Gastroesophageal sphincter (tissue), 4 donors: ENCODE measurements at regions not wholly inside any gene's neighbourhood (a gene's known extent, or its start where the extent isn't known, plus 50 kb on each side); places are given as distances from the start of the nearest gene placed in this dataset.
"Not testable (repeated sequence)": the region's sequence is repeated elsewhere in the genome, so short reads cannot be mapped to it uniquely, and the experiment has no call there.

Experiments
- ATAC-seq: fragments of 150-250 bp; one replicate; pipeline ENCODE4 v1.9.1; 2016; ENCODE audit warnings: mild to moderate bottlenecking, moderate library complexity
- H3K27ac ChIP-seq, 4 donors: fragments of 200-600 bp; sonication (generic) in 3 of 4; 1 replicate in 3 of 4; 2 replicates in 1 of 4; pipeline ENCODE4 v1.5.1; 2016 to 2019
- H3K27me3 ChIP-seq: fragments of 200-600 bp; sonication (generic); one replicate; pipeline ENCODE4 v1.5.1; 2019
- H3K36me3 ChIP-seq, 2 donors: fragments of 200-600 bp; sonication (generic); one replicate each; pipeline ENCODE4 v1.5.1; 2019; ENCODE audit warnings: control low read depth in 1 of 2
- H3K4me1 ChIP-seq, 3 donors: fragments of 200-600 bp; sonication (generic); 1 replicate in 2 of 3; 2 replicates in 1 of 3; pipeline ENCODE4 v1.5.1; 2016 to 2019; ENCODE audit warnings: control low read depth in 2 of 3
- H3K4me3 ChIP-seq, 2 donors: fragments of 200-600 bp; sonication (generic); one replicate each; pipeline ENCODE4 v1.5.1; 2019; ENCODE audit warnings: mild to moderate bottlenecking in 1 of 2, moderate library complexity in 1 of 2
- H3K9me3 ChIP-seq, 3 donors: fragments of 200-600 bp; sonication (generic); one replicate each; pipeline ENCODE4 v1.5.1; 2017 to 2019; ENCODE audit warnings: control low read depth in 2 of 3
- CTCF ChIP-seq, 4 experiments: fragments of 200-600 bp in 2 of 4; fragments of 450-650 bp in 2 of 4; sonication (generic) in 1 of 4; IDR thresholded peaks; one replicate each; pipeline ENCODE4 v1.5.1; 2017 to 2019; ENCODE audit warnings: antibody characterized with exemption in 4 of 4, mild to moderate bottlenecking in 2 of 4, moderate library complexity in 2 of 4
- EP300 ChIP-seq: sonication (generic); formaldehyde crosslinking; IDR thresholded peaks from one replicate; pipeline ENCODE4 v1.6.1; 2017; ENCODE audit warnings: antibody characterized with exemption, mild to moderate bottlenecking
- POLR2A ChIP-seq, 2 donors: fragments of 450-650 bp; IDR thresholded peaks; one replicate each; pipeline ENCODE4 v1.6.1; 2017; ENCODE audit warnings: antibody characterized with exemption in 2 of 2, mild to moderate bottlenecking in 2 of 2, moderate library complexity in 1 of 2
- POLR2AphosphoS5 ChIP-seq: sonication (generic); formaldehyde crosslinking; IDR thresholded peaks from one replicate; pipeline ENCODE4 v1.6.1; 2017; ENCODE audit warnings: antibody characterized with exemption
- WGBS, 2 donors: methylation state at CpG; one replicate each; pipeline ENCODE4 v1.1.5; 2018; ENCODE audit warnings: low coverage in 1 of 2; 5-methylcytosine and 5-hydroxymethylcytosine counted together

- Histone ChIP-seq H3K27ac (no peak overlapping the region), H3K9me3 (no peaks in the 10 kb centered on the region), H3K27me3 (no peaks in the 10 kb centered on the region), H3K4me1 (no peaks in the 10 kb centered on the region), H3K4me3 (no peak overlapping the region), H3K36me3 (no peaks in the 10 kb centered on the region)
- WGBS, 2 donors: 68 to 90% methylated on average over 3 to 4 of the region's 4 CpGs
- TF ChIP-seq POLR2A (IDR thresholded peaks at IDR 0.05): no peak
- TF ChIP-seq CTCF (IDR thresholded peaks at IDR 0.05): no peak
- no peak for TF ChIP-seq POLR2AphosphoS5
- TF ChIP-seq EP300: no peak
- ATAC-seq: no peak
Measured at GRCh38 chr10:120794390-120794789, 56.8 kb upstream of the WDR11 start.

GRCh38 chr10:120798276-120798675 lies 52.9 kb upstream of the WDR11 start:
- not testable (repeated sequence) for H3K4me1 ChIP-seq, ATAC-seq, H3K9me3 ChIP-seq, H3K36me3 ChIP-seq, H3K4me3 ChIP-seq, H3K27me3 ChIP-seq, H3K27ac ChIP-seq
- WGBS, 2 donors: no CpG with 5 or more reads among the region's 29 CpGs

- Histone ChIP-seq H3K4me1 (no peaks in the 10 kb centered on the region), H3K4me3 (no peak overlapping the region), H3K27me3 (no peaks in the 10 kb centered on the region), H3K36me3 (no peaks in the 10 kb centered on the region), H3K9me3 (no peaks in the 10 kb centered on the region), H3K27ac (no peak overlapping the region)
- no peak for ATAC-seq
- TF ChIP-seq EP300 (no peak), CTCF (IDR thresholded peaks at IDR 0.05) (no peak)
- 33 to 36% methylated on average over 2 of the region's 2 CpGs for WGBS, 2 donors
Measured at GRCh38 chr10:120799849-120800248, 51.3 kb upstream of the WDR11 start.

- no peaks in the 10 kb centered on the region for H3K4me1 ChIP-seq
- WGBS, 2 donors: 57 to 68% methylated on average over 1 to 3 of the region's 3 CpGs
- ATAC-seq: no peak
Measured at GRCh38 chr10:120800528-120801323, 50.4 kb upstream of the WDR11 start.

More at GRCh38 chr10:120800528-120801323, 50.4 kb upstream of the WDR11 start:
- Histone ChIP-seq H3K27me3 (no peaks in the 10 kb centered on the region), H3K9me3 (no peaks in the 10 kb centered on the region), H3K36me3 (no peaks in the 10 kb centered on the region), H3K27ac (no peak overlapping the region), H3K4me3 (no peak overlapping the region)
- TF ChIP-seq CTCF (IDR thresholded peaks at IDR 0.05): no peak
- no peak for TF ChIP-seq POLR2A (IDR thresholded peaks at IDR 0.05)
- no peak for TF ChIP-seq EP300
- no peak for TF ChIP-seq POLR2AphosphoS5
